ENCODE measurements at regions not wholly inside any gene's neighbourhood (a gene's known extent, or its start where the extent isn't known, plus 50 kb on each side); places are given as distances from the start of the nearest gene placed in this dataset.

DNA sequence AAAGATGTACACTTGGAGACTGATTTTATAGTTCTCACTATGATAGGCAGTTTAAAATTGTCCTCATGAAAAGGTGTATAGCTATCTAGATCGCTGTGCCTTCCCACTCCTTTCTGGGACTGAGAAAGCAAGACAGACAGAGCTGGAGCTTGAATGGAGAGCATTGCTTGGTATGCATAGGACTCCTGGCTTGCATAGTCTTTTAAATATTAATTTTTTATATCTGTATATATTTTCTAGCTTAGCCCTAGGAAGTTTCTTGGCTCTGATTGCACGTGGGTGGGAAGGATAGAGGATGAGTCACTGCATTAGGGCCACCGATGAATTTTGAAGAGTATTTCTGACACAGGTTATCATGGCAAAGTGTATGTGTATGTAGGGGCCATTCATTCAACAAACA is 150.0 kb upstream of the SPACA1 start:
- H3K27ac Mint-ChIP-seq, result no peak overlapping the region
- ATAC-seq (no peak), DNase-seq (no peak)
- intact Hi-C loops (cut with micrococcal nuclease), result no loop called here
- no peaks in the 10 kb centered on the region for H3K36me3 Mint-ChIP-seq (ENCODE audit: low read depth)
- no peaks in the 10 kb centered on the region for H3K27me3 Mint-ChIP-seq
- ChIA-PET POLR2A (interaction anchor here (1.0 kb wide), 1 partner anchor 376 kb away, joined by 3 read pairs; no protein-coding TSS in a partner anchor), CTCF (interaction anchor here (1.0 to 1.1 kb wide), 3 partner anchors 9 to 49 kb away, joined by 3 read pairs; no protein-coding TSS in a partner anchor)
- no peaks in the 10 kb centered on the region for H3K4me1 Mint-ChIP-seq (ENCODE audit: low read depth)
- no peaks in the 10 kb centered on the region for H3K9me3 Mint-ChIP-seq
- TF ChIP-seq, protein P1, sequence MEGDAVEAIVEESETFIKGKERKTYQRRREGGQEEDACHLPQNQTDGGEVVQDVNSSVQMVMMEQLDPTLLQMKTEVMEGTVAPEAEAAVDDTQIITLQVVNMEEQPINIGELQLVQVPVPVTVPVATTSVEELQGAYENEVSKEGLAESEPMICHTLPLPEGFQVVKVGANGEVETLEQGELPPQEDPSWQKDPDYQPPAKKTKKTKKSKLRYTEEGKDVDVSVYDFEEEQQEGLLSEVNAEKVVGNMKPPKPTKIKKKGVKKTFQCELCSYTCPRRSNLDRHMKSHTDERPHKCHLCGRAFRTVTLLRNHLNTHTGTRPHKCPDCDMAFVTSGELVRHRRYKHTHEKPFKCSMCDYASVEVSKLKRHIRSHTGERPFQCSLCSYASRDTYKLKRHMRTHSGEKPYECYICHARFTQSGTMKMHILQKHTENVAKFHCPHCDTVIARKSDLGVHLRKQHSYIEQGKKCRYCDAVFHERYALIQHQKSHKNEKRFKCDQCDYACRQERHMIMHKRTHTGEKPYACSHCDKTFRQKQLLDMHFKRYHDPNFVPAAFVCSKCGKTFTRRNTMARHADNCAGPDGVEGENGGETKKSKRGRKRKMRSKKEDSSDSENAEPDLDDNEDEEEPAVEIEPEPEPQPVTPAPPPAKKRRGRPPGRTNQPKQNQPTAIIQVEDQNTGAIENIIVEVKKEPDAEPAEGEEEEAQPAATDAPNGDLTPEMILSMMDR (IDR thresholded peaks at IDR 0.05), result no peak
- H3K4me3 Mint-ChIP-seq, result no peak overlapping the region

DNA sequence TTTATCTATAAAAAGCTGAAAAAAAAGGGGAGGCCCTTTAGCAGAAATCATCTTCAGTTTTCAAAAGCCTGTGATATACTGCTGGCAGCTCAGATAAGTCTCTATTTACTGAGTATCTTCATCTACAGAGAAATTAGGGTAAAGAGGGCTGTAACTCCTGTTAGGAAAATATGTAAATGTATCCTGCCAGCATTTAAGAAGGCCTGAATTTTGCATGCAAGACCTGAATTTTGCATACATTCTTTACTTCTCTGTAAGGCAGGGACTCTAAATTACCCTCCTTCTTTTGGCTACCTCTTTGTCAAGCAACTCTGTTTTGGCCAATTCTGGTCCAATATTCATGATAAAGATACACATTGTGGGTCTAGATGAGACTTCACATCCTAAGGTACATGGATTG is 150.6 kb upstream of the SPACA1 start:
- H3K36me3 Mint-ChIP-seq (ENCODE audit: low read depth), result no peaks in the 10 kb centered on the region
- no peak overlapping the region for H3K27ac Mint-ChIP-seq
- H3K9me3 Mint-ChIP-seq, result no peaks in the 10 kb centered on the region
- no peak for ATAC-seq
- intact Hi-C loops (cut with micrococcal nuclease), result no loop called here
- no peaks in the 10 kb centered on the region for H3K4me1 Mint-ChIP-seq (ENCODE audit: low read depth)
- TF ChIP-seq, protein P1 (IDR thresholded peaks at IDR 0.05), result no peak
- H3K4me3 Mint-ChIP-seq, result no peak overlapping the region
- no peaks in the 10 kb centered on the region for H3K27me3 Mint-ChIP-seq
- ChIA-PET CTCF (interaction anchor here (1.1 kb wide), 1 partner anchor 11 kb away, joined by 3 read pairs; no protein-coding TSS in a partner anchor), POLR2A (no interaction called here)
- DNase-seq, result no peak

DNA sequence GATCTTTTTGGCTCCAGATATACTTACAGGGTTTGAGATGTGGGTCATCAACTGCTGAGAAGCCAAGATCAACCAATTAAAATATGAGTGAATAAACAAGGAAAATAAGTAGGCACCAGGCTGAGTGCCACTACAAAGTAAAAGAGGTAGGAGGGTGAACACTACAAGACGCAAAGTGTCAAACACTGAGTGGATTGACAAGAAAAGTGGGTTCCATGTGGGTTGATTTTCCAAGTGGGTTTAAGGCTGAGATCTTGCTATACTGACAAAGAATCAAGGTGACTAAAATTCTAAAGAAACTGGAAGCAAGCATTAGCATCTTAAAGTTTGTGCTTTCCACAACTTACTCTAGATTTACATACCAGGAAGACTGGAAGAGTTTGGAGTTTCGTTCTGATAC is 160.4 kb upstream of the SPACA1 start:
- POLR2A ChIA-PET, result no interaction called here
- intact Hi-C loops (cut with micrococcal nuclease), result no loop called here
- Mint-ChIP-seq H3K27me3 (peaks cover 6% of the 10 kb centered on the region), H3K36me3 (ENCODE audit: low read depth) (no peaks in the 10 kb centered on the region), H3K4me3 (no peak overlapping the region), H3K4me1 (ENCODE audit: low read depth) (no peaks in the 10 kb centered on the region), H3K27ac (no peak overlapping the region), H3K9me3 (no peaks in the 10 kb centered on the region)
- CTCF ChIA-PET, result no interaction called here
- TF ChIP-seq, protein P1 (IDR thresholded peaks at IDR 0.05), result no peak
- ATAC-seq (no peak), DNase-seq (no peak)

DNA sequence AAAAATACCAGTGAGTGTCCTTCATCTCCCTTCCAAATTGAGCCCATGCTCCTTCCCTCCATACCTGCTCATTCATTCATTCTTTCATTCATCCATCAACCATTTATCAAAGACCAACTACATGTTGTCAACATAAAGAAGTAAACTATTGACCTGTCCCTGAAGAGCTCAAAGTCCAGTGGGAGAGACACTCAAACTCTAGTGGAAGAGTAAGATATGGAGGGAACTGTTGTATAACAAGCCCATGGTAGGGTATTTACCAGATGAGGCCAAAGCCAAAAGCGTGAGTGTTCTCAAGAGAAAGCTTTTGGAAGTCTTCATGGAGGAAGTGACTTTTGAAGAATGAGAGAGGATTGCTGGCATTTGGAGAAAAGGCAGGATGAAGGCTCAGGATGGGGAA is 163.4 kb upstream of the SPACA1 start:
- H3K36me3 Mint-ChIP-seq (ENCODE audit: low read depth), result no peaks in the 10 kb centered on the region
- no peak overlapping the region for H3K4me3 Mint-ChIP-seq
- no peak overlapping the region for H3K27ac Mint-ChIP-seq
- peaks cover 9% of the 10 kb centered on the region for H3K27me3 Mint-ChIP-seq
- DNase-seq, result no peak
- TF ChIP-seq, protein P1 (IDR thresholded peaks at IDR 0.05), result no peak
- ChIA-PET POLR2A (no interaction called here), CTCF (no interaction called here)
- H3K9me3 Mint-ChIP-seq, result no peaks in the 10 kb centered on the region
- intact Hi-C loops (cut with micrococcal nuclease), result no loop called here
- peaks cover 7% of the 10 kb centered on the region for H3K4me1 Mint-ChIP-seq (ENCODE audit: low read depth)
- ATAC-seq, result no peak

DNA sequence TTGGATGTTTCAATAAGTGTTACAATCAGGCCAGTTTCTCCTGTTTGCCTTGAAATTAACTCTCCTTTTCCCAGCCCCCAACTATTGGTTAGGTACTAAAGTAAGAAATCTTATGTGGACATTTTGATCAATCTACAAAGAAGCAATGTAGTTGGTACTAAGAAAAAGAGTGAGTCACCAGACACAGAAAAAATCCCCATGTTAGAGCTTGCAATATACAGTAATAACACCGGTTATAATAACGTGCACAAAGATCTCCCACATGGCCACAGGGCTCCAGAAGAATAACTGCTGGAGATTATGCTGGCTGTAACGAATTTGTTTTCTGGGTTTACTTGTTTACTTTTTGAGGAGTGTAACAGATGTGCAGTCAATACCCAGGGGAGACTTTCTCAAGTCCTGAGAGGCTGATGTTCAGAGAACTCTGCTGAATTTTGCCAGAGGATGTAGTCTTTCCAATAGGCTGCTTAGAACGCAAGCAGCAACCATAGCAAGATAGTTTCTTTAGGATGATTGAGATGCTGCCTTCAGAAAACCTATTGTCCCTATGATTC is 166.2 kb upstream of the SPACA1 start:
- intact Hi-C loops (cut with micrococcal nuclease), result no loop called here
- ChIA-PET POLR2A (no interaction called here), CTCF (no interaction called here)
- Mint-ChIP-seq H3K36me3 (ENCODE audit: low read depth) (no peaks in the 10 kb centered on the region), H3K27ac (no peak overlapping the region), H3K9me3 (no peaks in the 10 kb centered on the region), H3K27me3 (peaks cover 18% of the 10 kb centered on the region), H3K4me3 (no peak overlapping the region), H3K4me1 (ENCODE audit: low read depth) (peaks cover 7% of the 10 kb centered on the region)
- ATAC-seq, result peak; percentile 45
- TF ChIP-seq, protein P1 (IDR thresholded peaks at IDR 0.05), result no peak
- no peak for DNase-seq
